SK-N-SH treated with all-trans-retinoic acid at 6 μM for 48 hours (cell line): ENCODE measurements at regions not wholly inside any gene's neighbourhood (a gene's known extent, or its start where the extent isn't known, plus 50 kb on each side); places are given as distances from the start of the nearest gene placed in this dataset.

Experiments used
- ATAC-seq: fragments of 200-7000 bp; cut with Tn5 transposase; 3 replicates; pipeline ENCODE4 v1.9.1; 2020; ENCODE audit warnings: mild to moderate bottlenecking, moderate library complexity
- ARNTL ChIP-seq: fragments of 450-650 bp; formaldehyde crosslinking; IDR thresholded peaks from 2 replicates; pipeline ENCODE4 v1.5.0; 2020; ENCODE audit warnings: low read depth, mild to moderate bottlenecking, moderate library complexity, borderline replicate concordance
- CREB5 ChIP-seq: fragments of 250-450 bp; sonication (Bioruptor Pico); IDR thresholded peaks from 2 replicates; pipeline ENCODE4 v1.5.1; 2020; ENCODE audit warnings: low read depth, mild to moderate bottlenecking, moderate library complexity
- CSDC2 ChIP-seq: fragments of 250-450 bp; sonication (Bioruptor Pico); IDR thresholded peaks from 2 replicates; pipeline ENCODE4 v1.5.0; 2020; ENCODE audit warnings: mild to moderate bottlenecking, moderate library complexity
- CSRNP3 ChIP-seq: fragments of 250-450 bp; sonication (Bioruptor Pico); IDR thresholded peaks from 2 replicates; pipeline ENCODE4 v1.5.1; 2021; ENCODE audit warnings: mild to moderate bottlenecking, moderate library complexity
- ESRRG ChIP-seq: fragments of 250-450 bp; sonication (Bioruptor Pico); IDR thresholded peaks from 2 replicates; pipeline ENCODE4 v1.6.1; 2021; ENCODE audit warnings: mild to moderate bottlenecking
- GLIS3 ChIP-seq: fragments of 250-450 bp; sonication (Bioruptor Pico); IDR thresholded peaks from 2 replicates; pipeline ENCODE4 v1.5.0; 2020; ENCODE audit warnings: mild to moderate bottlenecking, moderate library complexity
- ISL1 ChIP-seq: fragments of 250-450 bp; sonication (Bioruptor Pico); IDR thresholded peaks from 2 replicates; pipeline ENCODE4 v2.1.2; 2022; ENCODE audit warnings: mild to moderate bottlenecking, moderate library complexity
- OSR1 ChIP-seq: fragments of 250-450 bp; sonication (Bioruptor Pico); IDR thresholded peaks from 2 replicates; pipeline ENCODE4 v1.8.0; 2022; ENCODE audit warnings: moderate library complexity, mild to moderate bottlenecking, inconsistent platforms
- PATZ1 ChIP-seq: fragments of 250-450 bp; sonication (Bioruptor Pico); IDR thresholded peaks from 2 replicates; pipeline ENCODE4 v1.8.0; 2020; ENCODE audit warnings: mild to moderate bottlenecking, moderate library complexity, borderline replicate concordance
- POU6F1 ChIP-seq: fragments of 250-450 bp; sonication (Bioruptor Pico); IDR thresholded peaks from 2 replicates; pipeline ENCODE4 v1.8.0; 2021; ENCODE audit warnings: low read depth, mild to moderate bottlenecking, moderate library complexity, borderline replicate concordance
- PPARA ChIP-seq: fragments of 250-450 bp; sonication (Bioruptor Pico); IDR thresholded peaks from 2 replicates; pipeline ENCODE4 v1.5.0; 2020; ENCODE audit warnings: mild to moderate bottlenecking, borderline replicate concordance
- RARB ChIP-seq: fragments of 250-450 bp; sonication (Bioruptor Pico); IDR thresholded peaks from 2 replicates; pipeline ENCODE4 v1.8.0; 2021; ENCODE audit warnings: mild to moderate bottlenecking, moderate library complexity
- SNAI2 ChIP-seq: fragments of 250-450 bp; sonication (Bioruptor Pico); IDR thresholded peaks from 2 replicates; pipeline ENCODE4 v1.5.0; 2020; ENCODE audit warnings: mild to moderate bottlenecking, moderate library complexity
- TCF4 ChIP-seq: fragments of 250-450 bp; sonication (Bioruptor Pico); IDR thresholded peaks from 2 replicates; pipeline ENCODE4 v1.8.0; 2021; ENCODE audit warnings: mild to moderate bottlenecking, moderate library complexity, borderline replicate concordance
- TOX ChIP-seq: fragments of 250-450 bp; sonication (Bioruptor Pico); IDR thresholded peaks from 2 replicates; pipeline ENCODE4 v1.8.0; 2021; ENCODE audit warnings: mild to moderate bottlenecking, moderate library complexity, borderline replicate concordance
- ZC3H10 ChIP-seq: fragments of 250-450 bp; sonication (Bioruptor Pico); IDR thresholded peaks from 2 replicates; pipeline ENCODE4 v1.5.1; 2021; ENCODE audit warnings: mild to moderate bottlenecking, moderate library complexity
- ZFP3 ChIP-seq: fragments of 250-450 bp; sonication (Bioruptor Pico); IDR thresholded peaks from 2 replicates; pipeline ENCODE4 v1.5.0; 2020; ENCODE audit warnings: mild to moderate bottlenecking, moderate library complexity
- ZFP30 ChIP-seq: fragments of 450-650 bp; formaldehyde crosslinking; IDR thresholded peaks from 2 replicates; pipeline ENCODE4 v1.5.0; 2022; ENCODE audit warnings: mild to moderate bottlenecking, moderate library complexity
- ZNF565 ChIP-seq: fragments of 450-650 bp; formaldehyde crosslinking; conservative IDR thresholded peaks from 2 replicates; pipeline ENCODE4 v1.5.0; 2020; ENCODE audit warnings: low read depth, mild to moderate bottlenecking, moderate library complexity
- ZNF70 ChIP-seq: fragments of 450-650 bp; formaldehyde crosslinking; IDR thresholded peaks from 2 replicates; pipeline ENCODE4 v1.5.0; 2020; ENCODE audit warnings: mild to moderate bottlenecking, moderate library complexity
- ZNF8 ChIP-seq: fragments of 450-650 bp; formaldehyde crosslinking; IDR thresholded peaks from 2 replicates; pipeline ENCODE4 v1.5.0; 2020; ENCODE audit warnings: mild to moderate bottlenecking, moderate library complexity

- TF ChIP-seq CREB5 (CRISPR knock-in tag) (no peak), ZFP3 (CRISPR knock-in tag) (no peak), ZC3H10 (CRISPR knock-in tag) (no peak), PATZ1 (no peak)
Measured at GRCh38 chr11:15526032-15526431, 411.3 kb downstream of the INSC start (continued).

GRCh38 chr11:15526859-15527450, 412.2 kb downstream of the INSC start:
- TF ChIP-seq OSR1: no peak
- TF ChIP-seq PATZ1: no peak
- TF ChIP-seq CSRNP3 (CRISPR knock-in tag): no peak
- TF ChIP-seq ZNF8: no peak
- TF ChIP-seq ZFP30 (CRISPR knock-in tag): no peak
- TF ChIP-seq ZNF70 (CRISPR knock-in tag): no peak
- TF ChIP-seq TCF4 (CRISPR knock-in tag): no peak
- no peak for TF ChIP-seq ZFP3 (CRISPR knock-in tag)
- no peak for TF ChIP-seq ARNTL (CRISPR knock-in tag)
- no peak for TF ChIP-seq TOX (CRISPR knock-in tag)
- TF ChIP-seq ZC3H10 (CRISPR knock-in tag): no peak
- no peak for TF ChIP-seq PPARA (CRISPR knock-in tag)
- ATAC-seq: no peak

GRCh38 chr11:15532432-15532831, 417.7 kb downstream of the INSC start:
- no peak for ATAC-seq
- TF ChIP-seq CSDC2 (CRISPR knock-in tag) (no peak), ARNTL (CRISPR knock-in tag) (no peak), CREB5 (CRISPR knock-in tag) (no peak), CSRNP3 (CRISPR knock-in tag) (no peak), ZFP30 (CRISPR knock-in tag) (no peak), ZFP3 (CRISPR knock-in tag) (no peak), PPARA (CRISPR knock-in tag) (no peak), GLIS3 (CRISPR knock-in tag) (no peak), RARB (no peak), ESRRG (no peak), ZNF565 (no peak), ISL1 (CRISPR knock-in tag) (no peak), TOX (CRISPR knock-in tag) (no peak)

- no peak for TF ChIP-seq SNAI2 (CRISPR knock-in tag)
- TF ChIP-seq POU6F1 (CRISPR knock-in tag): no peak
- no peak for TF ChIP-seq ESRRG
- ATAC-seq: no peak
Measured at GRCh38 chr11:15534266-15534665, 419.5 kb downstream of the INSC start.
